SIG-M5 treated with dmso at 0.1 percent for 504 hours (cell line): ENCODE measurements at regions not wholly inside any gene's neighbourhood (a gene's known extent, or its start where the extent isn't known, plus 50 kb on each side); places are given as distances from the start of the nearest gene placed in this dataset.

Source experiments
- DNase-seq: peaks from one replicate; lab custom pipeline; 2025; ENCODE audit not compliant: unreplicated experiment; lab: John Stamatoyannopoulos, UW

- DNase-seq: no peak
Measured at GRCh38 chr22:27681037-27681436, 120.5 kb downstream of the MN1 start.

- DNase-seq: no peak
Measured at GRCh38 chr22:27682437-27682836, 119.1 kb downstream of the MN1 start.

GRCh38 chr22:27684901-27685300 is 116.7 kb downstream of the MN1 start:
- no peak for DNase-seq

DNA sequence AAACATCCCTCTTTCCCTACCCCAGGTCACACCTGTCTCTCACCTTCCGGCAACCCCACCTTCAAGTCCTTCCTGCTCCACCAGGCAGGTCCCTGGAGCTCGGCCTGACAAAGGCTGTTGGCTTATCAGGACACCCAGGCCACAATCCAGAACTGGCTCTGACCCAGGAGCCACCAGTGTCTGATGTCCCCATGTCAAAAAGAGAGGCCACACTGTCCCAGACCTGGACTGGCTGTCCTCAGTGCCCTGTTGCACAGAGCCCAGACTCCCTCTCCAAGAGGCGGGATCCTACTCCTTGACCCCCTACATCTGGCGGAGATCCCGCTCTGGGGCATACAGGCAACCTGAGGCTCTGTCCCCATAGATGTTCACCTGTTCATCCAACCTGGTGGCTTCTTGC is 116.0 kb downstream of the MN1 start:
- no peak for DNase-seq

- no peak for DNase-seq
Measured at GRCh38 chr22:27685970-27686369, 115.6 kb downstream of the MN1 start.

- no peak for DNase-seq
Measured at GRCh38 chr22:27686534-27686933, 115.0 kb downstream of the MN1 start.

DNA sequence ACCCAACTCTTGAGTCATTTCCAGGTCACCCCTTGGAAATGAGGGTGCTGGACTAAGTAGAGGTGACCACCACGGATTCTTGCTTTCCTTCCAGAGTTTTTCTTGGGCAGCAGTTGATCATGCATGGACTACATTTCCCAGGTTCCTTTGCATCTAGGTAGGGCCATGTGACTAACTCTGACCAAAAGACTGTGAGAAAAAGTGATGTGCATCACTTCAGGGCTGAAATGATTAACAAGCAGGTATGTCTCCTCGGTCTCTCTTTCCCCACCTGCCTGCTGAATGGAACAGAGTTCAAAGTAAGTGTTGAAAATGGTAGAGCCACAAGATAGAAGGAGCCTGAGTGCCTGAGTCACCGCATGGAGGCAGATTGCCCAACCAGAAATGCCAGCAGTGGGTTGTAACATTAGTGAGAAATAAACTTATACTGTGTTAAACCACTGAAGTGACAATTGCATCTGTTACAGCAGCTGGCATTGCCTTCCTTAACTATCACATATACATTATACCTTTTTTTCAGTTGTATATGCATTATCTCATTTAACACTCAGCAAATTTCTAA is 113.5 kb downstream of the MN1 start:
- no peak for DNase-seq

- no peak for DNase-seq
Measured at GRCh38 chr22:27689664-27690063, 111.9 kb downstream of the MN1 start.

- peak; percentile 9 for DNase-seq
Measured at GRCh38 chr22:27690599-27690998, 111.0 kb downstream of the MN1 start.

GRCh38 chr22:27692243-27692642 is 109.3 kb downstream of the MN1 start:
- DNase-seq: no peak

GRCh38 chr22:27695925-27696324 is 105.6 kb downstream of the MN1 start:
- no peak for DNase-seq

DNA sequence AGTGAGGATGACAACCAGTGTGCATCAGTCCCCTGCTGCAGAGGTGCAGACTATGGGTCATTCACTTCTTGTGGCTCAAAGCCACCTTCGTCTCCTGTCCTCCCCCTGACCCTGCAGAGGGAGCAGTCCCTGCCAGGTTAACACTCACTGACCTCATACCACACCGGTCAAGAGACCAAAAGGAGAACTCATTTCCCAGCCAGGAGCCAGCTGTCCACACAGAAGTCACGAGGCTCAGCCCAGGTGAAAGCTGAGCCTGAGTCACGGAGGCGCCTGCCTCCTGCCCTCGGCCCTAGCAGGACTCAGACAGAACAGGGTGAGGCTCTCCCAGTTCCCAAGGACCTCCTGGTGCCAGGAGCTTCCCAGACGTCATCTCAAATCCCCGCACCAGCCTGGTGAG is 103.7 kb downstream of the MN1 start:
- DNase-seq: no peak
